ENCODE measurements at regions not wholly inside any gene's neighbourhood (a gene's known extent, or its start where the extent isn't known, plus 50 kb on each side); places are given as distances from the start of the nearest gene placed in this dataset.
"Not testable (repeated sequence)": the region's sequence is repeated elsewhere in the genome, so short reads cannot be mapped to it uniquely, and the experiment has no call there.

GRCh38 chr5:156053056-156053455 lies 273.9 kb upstream of the SGCD start:
- WGBS, 2 donors, result 76 to 96% methylated on average over 2 of the region's 2 CpGs
- Histone ChIP-seq H3K27ac (no peak overlapping the region), H3K9me3 (no peaks in the 10 kb centered on the region), H3K4me1 (no peaks in the 10 kb centered on the region), H3K27me3 (no peaks in the 10 kb centered on the region), H3K36me3 (no peaks in the 10 kb centered on the region), H3K4me3 (replicated peaks in 1 of 3) (no peak overlapping the region)
- DNase-seq, result no peak
- intact Hi-C loops (cut with DNase I), result no loop called here
- TF ChIP-seq POLR2A (IDR thresholded peaks at IDR 0.05), result no peak
- TF ChIP-seq CTCF (IDR thresholded peaks at IDR 0.05), result no peak

GRCh38 chr5:156076912-156077311 lies 250.1 kb upstream of the SGCD start:
- Histone ChIP-seq H3K27me3 (no peaks in the 10 kb centered on the region), H3K9me3 (no peaks in the 10 kb centered on the region), H3K4me3 (replicated peaks in 1 of 3) (no peak overlapping the region), H3K36me3 (no peaks in the 10 kb centered on the region), H3K27ac (no peak overlapping the region), H3K4me1 (no peaks in the 10 kb centered on the region)
- WGBS, 2 donors, result 87 to 94% methylated on average over 4 of the region's 4 CpGs
- no peak for DNase-seq
- intact Hi-C loops (cut with DNase I), result no loop called here
- no peak for TF ChIP-seq CTCF (IDR thresholded peaks at IDR 0.05)
- TF ChIP-seq POLR2A (IDR thresholded peaks at IDR 0.05), result no peak

GRCh38 chr5:156087577-156088110 lies 239.3 kb upstream of the SGCD start:
- TF ChIP-seq CTCF (IDR thresholded peaks at IDR 0.05) (no peak), POLR2A (IDR thresholded peaks at IDR 0.05) (no peak)
- Histone ChIP-seq H3K27ac (no peak overlapping the region), H3K9me3 (no peaks in the 10 kb centered on the region), H3K4me3 (replicated peaks in 1 of 3) (no peak overlapping the region), H3K27me3 (no peaks in the 10 kb centered on the region), H3K4me1 (no peaks in the 10 kb centered on the region), H3K36me3 (no peaks in the 10 kb centered on the region)
- DNase-seq, result no peak
- WGBS, 2 donors, result 91 to 94% methylated on average over 5 of the region's 5 CpGs
- intact Hi-C loops (cut with DNase I), result no loop called here

- DNase-seq; H3K9me3 ChIP-seq; H3K4me1 ChIP-seq; H3K27me3 ChIP-seq; H3K27ac ChIP-seq; H3K36me3 ChIP-seq; H3K4me3 ChIP-seq (replicated peaks in 1 of 3); intact Hi-C loops (cut with DNase I): not testable (repeated sequence)
- WGBS, 2 donors, result 84 to 87% methylated on average over 10 of the region's 10 CpGs
Measured at GRCh38 chr5:156089955-156090940, 236.7 kb upstream of the SGCD start.

GRCh38 chr5:156093024-156093423 lies 233.9 kb upstream of the SGCD start:
- 89 to 98% methylated on average over 2 of the region's 2 CpGs for WGBS, 2 donors
- intact Hi-C loops (cut with DNase I), result no loop called here
- TF ChIP-seq CTCF (IDR thresholded peaks at IDR 0.05), result no peak
- no peak for TF ChIP-seq POLR2A (IDR thresholded peaks at IDR 0.05)
- H3K27ac ChIP-seq, result no peak overlapping the region
- H3K4me1 ChIP-seq, result no peaks in the 10 kb centered on the region
- H3K9me3 ChIP-seq, result no peaks in the 10 kb centered on the region
- H3K4me3 ChIP-seq (replicated peaks in 1 of 3), result no peak overlapping the region
- no peak for DNase-seq
- H3K36me3 ChIP-seq, result no peaks in the 10 kb centered on the region
- no peaks in the 10 kb centered on the region for H3K27me3 ChIP-seq
